Umbilical cord (tissue), 1 donor: ENCODE measurements at regions not wholly inside any gene's neighbourhood (a gene's known extent, or its start where the extent isn't known, plus 50 kb on each side); places are given as distances from the start of the nearest gene placed in this dataset.
"Not testable (repeated sequence)": the region's sequence is repeated elsewhere in the genome, so short reads cannot be mapped to it uniquely, and the experiment has no call there.

Source experiments
- DNase-seq: peaks from one replicate; pipeline ENCODE4 v3.0.0-alpha.2; 2015; ENCODE audit warnings: low spot score

DNA sequence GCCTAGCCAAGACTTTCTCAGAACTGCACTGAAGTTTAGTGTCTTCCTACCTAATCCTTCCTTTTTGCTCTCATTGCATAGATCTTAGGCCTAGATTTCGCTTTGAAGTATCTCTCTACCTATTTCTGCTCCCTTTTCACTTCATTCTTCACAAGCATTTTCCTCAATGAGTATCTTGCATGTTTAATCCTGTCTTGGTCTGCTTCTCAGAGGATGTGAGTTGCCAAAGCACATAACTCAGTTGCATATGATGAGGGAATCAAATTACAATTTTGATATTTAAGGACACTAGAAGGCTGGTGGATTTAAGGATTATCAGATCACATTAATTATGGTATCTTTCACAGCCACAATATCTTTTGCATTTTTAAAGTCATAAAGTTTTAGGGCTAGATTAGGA, 195.5 kb upstream of the DAAM1 start:
- no peak for DNase-seq

DNA sequence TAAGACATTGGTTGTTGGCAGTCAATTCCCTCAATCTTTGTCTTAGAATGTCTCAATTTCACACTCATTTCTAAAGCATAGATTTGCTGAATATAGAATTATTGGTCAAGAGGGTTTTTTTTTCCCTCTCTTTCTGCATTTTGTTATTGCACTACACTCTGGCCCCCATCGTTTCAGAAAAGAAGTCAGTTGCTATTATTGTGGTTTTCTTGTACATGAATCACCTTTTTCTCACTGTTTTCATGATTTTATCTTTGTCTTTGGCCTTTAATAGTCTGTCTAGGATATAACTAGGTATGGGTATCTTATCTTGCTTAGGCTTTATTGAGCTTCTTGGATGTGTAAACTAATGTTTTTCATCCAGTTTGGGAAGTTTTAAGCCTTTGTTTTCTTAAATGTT, 194.3 kb upstream of the DAAM1 start:
- DNase-seq: no peak

DNA sequence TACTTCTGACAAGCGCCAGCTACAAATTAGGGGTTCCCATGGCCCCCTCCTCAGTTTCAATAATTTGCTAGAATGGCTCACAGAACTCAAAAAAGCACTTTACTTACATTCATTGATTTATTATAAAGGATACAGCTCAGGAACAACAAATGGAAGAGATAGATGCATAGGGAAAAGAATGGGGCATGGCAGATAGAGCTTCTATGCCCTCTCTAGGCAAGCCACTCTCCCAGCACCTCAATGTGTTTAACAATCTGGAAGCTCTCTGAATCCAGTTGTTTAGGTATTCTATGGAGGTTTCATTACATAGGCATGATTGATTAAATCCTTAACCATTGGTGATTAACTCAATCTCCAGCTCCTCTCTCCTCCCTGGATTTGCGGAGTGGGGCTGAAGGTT, 184.5 kb upstream of the DAAM1 start:
- peak; percentile 13 for DNase-seq

DNA sequence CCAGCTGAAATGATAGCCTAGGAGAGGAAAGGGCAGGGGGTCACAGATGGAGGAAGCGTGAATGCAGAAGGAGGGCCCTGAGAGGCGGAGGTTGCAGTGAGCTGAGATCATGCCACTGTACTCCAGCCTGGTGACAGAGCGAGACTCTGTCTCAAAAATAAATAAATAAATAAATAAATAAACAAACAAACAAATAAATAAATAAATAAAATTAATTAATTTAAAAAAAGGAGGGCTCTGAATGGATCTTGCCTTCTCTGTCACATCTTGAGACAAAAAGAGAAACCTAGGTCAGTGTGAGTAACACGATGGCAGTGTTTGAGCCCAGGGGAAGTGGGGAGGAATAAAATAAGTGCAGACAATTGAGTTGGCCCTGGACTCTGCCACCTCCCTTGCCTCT, 182.3 kb upstream of the DAAM1 start:
- not testable (repeated sequence) for DNase-seq

DNA sequence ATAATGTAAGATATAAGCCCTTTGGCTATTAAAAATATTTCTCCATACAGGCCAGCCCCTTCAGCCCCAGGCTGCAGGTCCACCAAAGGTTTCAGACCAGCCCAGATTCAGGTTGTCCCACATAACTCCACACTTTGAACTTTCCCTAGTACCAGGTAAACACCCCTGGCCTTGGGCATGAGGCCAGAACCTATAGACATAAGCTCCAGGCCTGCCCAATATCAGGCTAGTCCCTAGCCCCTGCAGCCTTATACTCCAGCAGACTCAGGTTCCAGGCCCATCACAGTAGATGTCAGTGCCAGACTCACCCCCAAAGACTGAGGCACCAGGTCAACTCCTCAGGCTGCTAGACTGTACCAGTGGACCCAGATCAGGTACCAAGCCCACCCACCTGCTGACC, 178.5 kb upstream of the DAAM1 start:
- no peak for DNase-seq

DNA sequence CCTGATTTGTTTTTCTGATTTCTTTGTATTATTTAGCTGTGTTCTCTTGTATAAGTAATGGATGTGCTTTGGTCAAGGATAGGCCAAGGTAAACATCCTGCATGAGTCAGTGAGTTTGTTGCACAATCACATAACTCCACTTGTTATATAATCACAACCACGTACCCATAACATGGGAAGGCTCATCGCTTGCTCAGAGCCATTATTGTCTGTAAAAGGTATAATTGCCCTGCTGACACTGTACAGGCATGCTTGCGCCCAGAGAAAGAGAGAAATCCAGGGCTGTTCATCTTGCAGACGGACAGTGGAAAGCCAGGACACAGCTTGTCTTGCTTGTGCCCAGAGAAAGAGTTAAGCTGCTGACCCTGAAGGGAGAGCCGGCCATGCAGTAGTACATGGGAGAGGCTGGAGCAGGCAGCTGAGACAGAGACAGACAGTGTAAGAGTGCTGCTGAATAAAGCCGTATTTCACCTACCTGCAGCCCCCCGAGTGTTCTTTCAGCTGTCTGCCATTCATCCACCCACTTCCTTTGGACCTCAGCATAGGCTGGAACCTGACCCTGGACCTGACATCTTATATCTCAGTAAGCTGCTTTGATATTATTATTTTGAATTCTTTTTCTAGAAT, 174.7 kb upstream of the DAAM1 start:
- no peak for DNase-seq

DNA sequence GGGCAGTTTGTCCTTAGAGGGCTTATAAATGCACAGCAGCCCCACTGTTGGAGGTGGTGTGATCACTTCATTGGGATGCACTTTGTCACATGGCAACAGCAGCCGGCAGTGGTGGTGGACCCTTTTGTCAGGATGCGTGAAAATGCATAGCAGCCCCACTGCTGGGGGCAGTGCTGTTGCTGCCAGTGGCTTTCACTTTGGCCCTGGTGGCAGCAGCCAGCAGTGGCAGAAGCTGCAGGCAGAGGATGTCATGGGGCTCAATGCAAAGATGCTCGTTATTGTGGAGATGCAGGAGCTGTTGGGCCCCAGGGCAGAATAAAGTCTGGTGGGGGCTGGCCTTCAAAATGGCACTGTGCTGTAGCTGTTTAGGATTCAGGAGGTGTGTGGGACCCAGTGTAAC, 173.0 kb upstream of the DAAM1 start:
- no peak for DNase-seq

DNA sequence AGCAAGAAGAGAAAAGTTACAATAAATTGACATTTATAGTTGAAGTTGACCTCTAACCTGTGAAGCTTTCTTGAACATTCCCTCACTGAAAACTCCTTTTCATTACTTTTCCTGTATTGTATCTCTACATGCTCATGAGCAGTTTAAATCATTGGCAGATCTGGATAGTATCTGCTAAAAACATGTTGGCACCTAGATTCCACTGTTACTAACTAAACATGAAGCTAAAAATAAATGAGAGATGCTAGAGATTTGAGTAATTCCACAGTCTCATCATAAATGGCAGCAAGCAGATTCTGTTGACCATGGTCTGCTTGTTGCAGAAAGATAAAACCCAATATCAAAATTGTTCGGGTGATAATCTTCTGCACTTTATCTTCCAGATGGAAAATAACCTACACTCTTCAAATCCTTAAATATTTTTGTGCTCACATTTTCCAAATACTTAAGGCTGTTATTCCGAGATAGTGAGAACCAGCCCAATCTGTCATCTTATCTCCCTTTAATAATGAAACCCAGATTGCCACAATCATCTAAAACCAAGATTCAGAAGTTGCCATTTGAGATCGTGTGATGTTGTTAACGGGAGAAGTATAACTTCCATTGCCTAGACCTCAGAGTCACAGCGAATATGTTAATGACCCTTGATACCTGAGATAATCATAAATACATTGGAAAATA, 171.0 kb upstream of the DAAM1 start:
- DNase-seq: peak; percentile 85

DNA sequence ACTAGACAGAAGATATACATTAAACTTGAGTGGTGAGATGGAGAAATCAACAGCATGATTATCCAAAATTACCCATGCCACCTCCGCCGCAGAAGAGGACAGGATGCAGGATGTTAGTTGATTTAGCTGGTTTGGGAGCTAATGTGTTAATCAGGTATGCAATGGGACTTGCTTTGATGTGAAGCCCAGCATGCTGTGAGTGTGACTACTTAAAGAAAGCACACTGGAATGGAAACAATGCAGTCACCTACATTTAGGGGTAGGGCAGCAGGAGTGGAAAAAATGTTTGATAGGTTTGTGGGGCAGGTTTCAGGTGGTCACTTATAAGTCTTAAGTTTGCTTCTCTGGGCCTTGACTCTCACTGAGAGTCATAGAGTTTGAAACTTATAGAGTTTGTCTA, 170.0 kb upstream of the DAAM1 start:
- no peak for DNase-seq

DNA sequence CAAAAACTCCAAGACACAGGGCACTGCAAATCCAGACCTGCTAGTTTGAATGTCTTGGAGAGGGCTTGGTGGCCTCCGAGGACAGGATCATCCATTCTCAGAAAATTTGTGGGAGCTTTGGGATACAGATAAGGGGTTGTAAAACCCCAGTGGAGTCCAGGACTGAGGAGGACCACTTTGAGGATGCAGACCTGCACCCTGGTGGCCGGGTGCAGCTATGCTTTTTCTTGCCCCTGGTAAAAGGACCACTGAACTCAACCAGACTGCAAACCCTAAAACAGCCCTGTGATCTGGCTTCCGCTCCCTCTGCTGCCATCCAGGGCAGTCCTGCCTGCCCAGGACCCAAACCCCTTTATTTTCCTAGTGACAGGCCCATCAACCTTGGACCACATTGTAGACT, 169.5 kb upstream of the DAAM1 start:
- no peak for DNase-seq

DNA sequence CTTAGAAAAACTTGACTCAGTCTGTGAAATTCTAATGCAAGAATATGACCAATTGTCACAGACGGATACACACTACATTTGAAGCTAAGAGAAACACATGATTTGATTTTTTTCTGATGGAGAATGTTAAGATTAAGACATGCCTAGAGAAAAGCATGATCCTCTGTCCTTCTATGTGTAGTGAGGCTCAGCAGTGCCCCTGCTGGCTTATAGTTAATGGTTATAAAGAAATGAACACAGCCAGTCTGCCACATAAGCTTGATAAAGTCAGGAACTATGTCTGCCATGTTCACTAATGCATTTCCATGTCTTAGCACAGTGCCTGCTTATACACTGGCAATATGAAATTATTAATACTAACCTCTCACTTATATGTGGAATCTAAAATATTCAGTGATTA, 168.1 kb upstream of the DAAM1 start:
- DNase-seq: peak; percentile 2

DNA sequence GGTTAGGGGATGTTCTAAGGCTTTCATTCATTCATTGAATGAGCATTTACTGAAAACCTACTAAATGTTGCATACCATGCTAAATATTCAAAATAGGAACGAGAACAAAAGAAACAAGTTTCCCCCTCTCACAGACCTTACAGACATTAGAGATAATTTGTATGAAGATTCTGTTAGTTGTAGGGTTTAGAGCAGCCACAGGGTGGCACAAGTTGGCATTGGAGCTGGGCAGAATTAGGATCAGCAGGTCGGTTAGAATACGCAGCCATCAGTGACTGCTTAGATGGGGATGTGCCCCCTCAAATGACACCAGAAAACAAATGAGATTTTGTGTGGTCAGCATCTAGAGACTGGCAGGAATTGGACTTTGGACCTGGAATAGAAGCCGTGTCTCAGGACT, 166.3 kb upstream of the DAAM1 start:
- DNase-seq: no peak

DNA sequence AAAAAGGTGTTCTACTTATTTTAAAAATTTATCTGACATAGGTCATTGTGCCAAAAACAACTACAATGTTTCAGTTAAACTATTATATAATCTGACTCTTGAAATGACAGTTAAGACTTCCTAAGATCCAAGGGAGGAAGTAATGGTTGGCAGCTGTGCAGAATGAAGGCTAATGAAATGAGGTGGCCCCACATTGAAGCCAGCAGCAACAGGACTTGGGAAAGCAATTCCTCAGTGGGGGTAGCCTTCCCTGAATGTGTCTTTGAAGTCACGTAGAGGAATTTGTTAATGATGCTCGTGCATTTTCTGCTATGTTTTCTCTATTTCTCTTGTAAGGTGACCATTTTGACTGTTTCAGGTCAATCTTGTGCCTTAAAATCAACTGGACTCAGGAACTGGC, 162.4 kb upstream of the DAAM1 start:
- DNase-seq: no peak

DNA sequence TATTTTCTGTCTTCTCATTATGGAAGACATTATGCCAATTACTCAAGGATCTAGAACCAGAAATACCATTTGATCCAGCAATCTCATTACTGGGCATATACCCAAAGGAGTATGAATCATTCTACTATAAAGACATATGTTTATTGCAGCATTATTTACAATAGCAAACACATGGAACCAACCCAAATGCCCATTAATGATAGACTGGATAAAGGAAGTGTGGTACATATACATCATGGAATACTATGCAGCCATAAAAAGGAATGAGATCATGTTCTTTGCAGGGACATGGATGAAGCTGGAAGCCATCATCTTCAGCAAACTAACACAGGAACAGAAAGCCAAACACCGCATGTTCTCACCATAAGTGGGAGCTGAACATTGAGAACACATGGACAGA, 161.8 kb upstream of the DAAM1 start:
- not testable (repeated sequence) for DNase-seq

DNA sequence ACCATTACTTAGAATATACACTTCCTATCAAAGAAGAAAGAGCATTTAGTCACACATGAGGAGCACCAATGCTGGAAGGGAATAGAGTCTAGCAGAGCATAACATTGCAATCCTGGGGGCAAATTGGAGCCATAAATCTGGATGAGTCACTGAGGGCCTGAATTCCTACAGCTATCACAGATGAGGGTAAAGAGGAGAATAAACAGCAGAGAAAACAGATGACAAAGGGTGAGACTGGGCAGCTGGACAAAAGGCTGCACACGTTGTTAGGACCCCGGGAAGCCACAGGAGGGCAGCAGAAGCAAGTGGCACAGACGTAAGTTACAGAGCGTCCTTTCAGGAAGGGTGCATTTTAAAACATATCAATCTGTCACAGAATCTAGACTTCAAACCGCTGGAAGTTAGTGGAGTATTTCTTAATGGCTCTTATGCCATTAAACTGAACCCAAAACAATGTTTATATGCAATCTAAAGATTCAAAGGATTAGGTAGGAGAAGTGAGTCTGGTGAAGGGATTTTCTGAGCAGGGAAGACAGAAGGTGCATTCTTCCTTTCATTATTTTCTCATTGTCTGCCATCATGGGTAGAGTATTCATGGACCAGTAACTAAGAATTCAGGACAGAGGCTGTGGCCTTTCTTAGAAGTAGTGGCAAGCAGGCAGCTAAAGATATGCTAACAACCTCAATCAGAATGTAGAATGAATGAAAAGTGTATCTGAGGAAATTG, 159.8 kb upstream of the DAAM1 start:
- DNase-seq: peak; percentile 86

DNA sequence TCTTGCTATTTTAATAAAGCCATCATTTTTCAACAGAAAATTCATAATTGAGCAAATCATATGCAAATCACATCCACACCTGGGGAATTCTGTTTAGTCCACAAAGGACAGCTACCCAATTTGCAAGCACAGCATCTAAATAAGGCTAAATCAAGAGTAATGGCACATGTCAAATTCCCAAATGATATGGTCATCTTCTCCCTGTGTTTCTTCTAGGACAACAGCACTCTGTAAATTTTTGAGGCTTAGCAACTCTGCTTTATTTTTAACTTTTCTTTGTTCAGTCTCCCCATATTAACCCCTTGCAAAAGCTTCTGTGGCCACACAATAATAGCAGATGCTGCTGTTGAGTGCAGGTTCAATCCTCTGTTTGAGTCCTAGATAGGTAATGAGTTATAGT, 155.6 kb upstream of the DAAM1 start:
- no peak for DNase-seq

DNA sequence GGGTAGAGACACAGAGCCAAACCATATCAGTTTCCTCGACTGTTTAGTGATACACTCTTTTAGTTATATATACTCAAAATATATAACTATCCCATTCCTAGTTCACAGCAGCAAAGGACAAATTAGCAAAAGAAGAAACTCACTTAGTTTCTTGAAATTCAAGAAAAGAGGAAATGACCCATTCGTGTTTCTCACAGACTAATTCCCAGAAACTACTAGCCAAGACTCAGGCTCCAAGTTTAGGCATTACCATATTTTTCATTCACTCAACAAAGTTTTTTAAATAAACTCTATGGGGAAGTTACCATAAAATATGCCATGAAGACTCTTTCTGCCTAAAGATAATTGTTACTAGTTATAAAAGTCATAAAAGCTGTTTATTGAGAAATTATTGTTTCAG, 152.3 kb upstream of the DAAM1 start:
- DNase-seq: no peak

DNA sequence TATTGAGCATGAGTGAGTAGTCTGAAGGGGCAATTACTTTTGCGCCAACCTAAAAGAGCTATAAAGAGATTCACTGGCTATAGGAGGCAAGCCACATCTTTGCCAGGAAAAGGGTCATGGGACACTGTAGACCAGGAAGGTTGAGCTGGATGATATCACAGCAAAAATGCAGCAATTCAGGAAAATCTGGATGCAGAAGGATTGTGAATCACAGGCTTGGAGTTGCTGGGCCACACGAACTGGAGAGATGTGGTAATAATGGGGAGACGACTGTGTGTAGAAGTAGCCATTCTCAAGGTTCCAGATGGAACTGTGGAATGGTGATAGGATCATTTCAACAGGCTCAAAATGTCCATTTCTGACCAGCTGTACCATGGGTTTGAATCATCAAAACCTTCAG, 151.4 kb upstream of the DAAM1 start:
- no peak for DNase-seq

DNA sequence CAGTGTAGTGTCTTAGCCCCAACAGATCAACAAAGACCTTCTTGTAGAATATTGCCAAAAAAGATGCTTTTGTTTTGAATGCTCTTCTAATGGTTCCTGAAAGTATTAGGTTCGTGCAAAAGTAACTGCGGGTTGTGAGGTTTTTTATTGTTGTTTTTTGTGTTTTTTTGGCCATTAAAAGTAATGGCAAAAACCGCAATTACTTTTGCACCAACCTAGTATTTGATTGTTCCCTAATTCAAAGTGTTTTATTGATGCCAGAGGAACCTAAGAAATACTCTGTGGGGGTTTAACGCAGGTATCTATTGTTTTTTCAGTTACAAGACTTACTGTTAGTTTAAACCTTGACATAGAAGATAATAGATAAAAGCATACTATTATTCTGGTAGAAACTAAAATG, 150.8 kb upstream of the DAAM1 start:
- DNase-seq: no peak

DNA sequence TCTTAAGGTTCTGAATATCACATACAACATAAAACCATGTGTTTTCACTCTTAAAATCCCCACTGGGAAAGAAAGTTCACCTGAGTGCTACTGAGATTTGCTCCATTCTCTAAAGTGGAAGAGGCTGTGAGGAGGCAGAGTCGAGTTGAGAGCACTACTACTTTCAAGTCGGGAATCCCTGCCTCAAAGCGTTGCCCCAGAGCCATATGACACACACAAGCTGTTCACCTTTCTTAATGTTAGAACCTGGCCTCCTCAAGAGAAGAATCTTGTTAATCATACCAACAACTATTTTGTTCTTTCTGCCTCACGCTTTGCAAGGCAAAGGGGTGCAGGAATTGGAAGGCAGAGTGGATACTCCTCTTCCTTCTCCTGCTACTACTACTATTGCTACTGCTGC, 149.7 kb upstream of the DAAM1 start:
- no peak for DNase-seq

DNA sequence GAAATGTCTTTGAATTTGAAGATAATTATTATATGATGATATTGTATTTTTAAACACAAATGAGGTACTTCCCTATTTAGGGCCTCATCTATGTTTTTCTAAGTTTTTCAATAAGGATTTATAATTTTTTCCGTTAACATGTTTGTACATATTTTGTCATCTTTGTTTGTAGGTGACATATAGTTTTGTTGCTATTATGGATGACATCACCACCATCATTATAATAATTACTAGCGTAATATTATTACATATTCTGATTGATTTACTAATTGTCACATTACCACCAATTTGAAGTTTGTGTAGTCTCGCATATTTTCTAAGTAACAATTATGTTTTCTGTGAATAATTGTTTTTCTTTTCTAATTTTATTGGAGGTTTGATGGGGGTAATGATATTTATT, 147.2 kb upstream of the DAAM1 start:
- DNase-seq: no peak

DNA sequence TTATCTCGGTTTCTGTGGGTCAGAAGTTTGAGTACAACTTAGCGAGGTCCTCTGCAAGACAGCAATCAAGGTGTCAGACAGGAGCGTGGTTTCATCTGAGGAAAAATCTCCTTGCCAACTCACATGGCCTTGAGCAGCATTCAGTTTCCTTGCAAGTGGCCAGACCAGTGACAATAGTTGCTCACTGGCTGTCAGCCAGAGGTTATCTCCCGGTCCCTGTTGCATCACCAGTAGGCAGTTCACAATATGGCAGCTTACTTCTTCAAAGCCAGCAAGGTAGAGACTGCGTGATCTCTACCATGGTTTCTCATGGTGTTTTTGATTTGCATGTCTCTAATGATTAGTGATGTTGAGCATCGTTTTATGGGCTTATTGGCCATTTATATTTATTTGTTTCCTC, 143.8 kb upstream of the DAAM1 start:
- DNase-seq: no peak

DNA sequence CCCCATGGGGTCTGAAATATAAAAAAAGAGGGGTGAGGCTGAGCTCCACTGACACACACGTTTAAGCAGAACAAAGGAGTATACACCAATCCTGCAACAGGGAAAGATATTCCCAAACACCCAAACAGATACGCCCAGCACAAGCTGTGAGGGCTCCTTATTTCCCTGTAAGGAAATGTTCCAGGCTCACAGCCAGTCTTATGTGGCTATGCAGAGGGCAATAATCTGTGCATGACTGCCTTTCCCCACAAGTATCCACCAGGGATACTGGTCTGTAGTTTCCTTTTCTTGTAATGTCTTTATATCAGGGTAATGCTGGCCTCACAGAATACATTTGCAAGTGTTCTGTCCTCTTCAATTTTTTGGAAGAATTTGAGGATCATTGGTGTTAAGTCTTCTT, 141.7 kb upstream of the DAAM1 start:
- DNase-seq: no peak
